ENCODE measurements at regions not wholly inside any gene's neighbourhood (a gene's known extent, or its start where the extent isn't known, plus 50 kb on each side); places are given as distances from the start of the nearest gene placed in this dataset.

GRCh38 chr4:162221148-162221547, 57.3 kb upstream of the FSTL5 start:
- TF ChIP-seq POLR2A (IDR thresholded peaks at IDR 0.05; ENCODE audit: low read length): no peak
- TF ChIP-seq EP300 (IDR thresholded peaks at IDR 0.05): no peak
- no peak for TF ChIP-seq EHF (CRISPR knock-in tag; IDR thresholded peaks at IDR 0.05)
- no peak for TF ChIP-seq CTCF (IDR thresholded peaks at IDR 0.05)
- no peak for TF ChIP-seq RCOR1 (IDR thresholded peaks at IDR 0.05; ENCODE audit: low read depth, low read length)
- no peak for TF ChIP-seq ZFP36 (IDR thresholded peaks at IDR 0.05; ENCODE audit: borderline replicate concordance, partially characterized antibody)
